Retinal pigment epithelial cell (primary cell): ENCODE measurements at regions not wholly inside any gene's neighbourhood (a gene's known extent, or its start where the extent isn't known, plus 50 kb on each side); places are given as distances from the start of the nearest gene placed in this dataset.

Experiments used
- DNase-seq: peaks from one replicate; pipeline ENCODE4 v3.0.0-alpha.2; 2010; ENCODE audit warnings: low read depth
- H3K4me3 ChIP-seq: 2 replicates; pipeline ENCODE4 v1.5.1; 2011; ENCODE audit warnings: mild to moderate bottlenecking, low read length, control low read depth, moderate library complexity
- TF ChIP-seq, protein P1 (sequence below): conservative IDR thresholded peaks from 2 replicates; pipeline ENCODE4 v1.5.1; 2011; ENCODE audit warnings: low read depth, low read length, control low read depth, inconsistent platforms

DNA sequence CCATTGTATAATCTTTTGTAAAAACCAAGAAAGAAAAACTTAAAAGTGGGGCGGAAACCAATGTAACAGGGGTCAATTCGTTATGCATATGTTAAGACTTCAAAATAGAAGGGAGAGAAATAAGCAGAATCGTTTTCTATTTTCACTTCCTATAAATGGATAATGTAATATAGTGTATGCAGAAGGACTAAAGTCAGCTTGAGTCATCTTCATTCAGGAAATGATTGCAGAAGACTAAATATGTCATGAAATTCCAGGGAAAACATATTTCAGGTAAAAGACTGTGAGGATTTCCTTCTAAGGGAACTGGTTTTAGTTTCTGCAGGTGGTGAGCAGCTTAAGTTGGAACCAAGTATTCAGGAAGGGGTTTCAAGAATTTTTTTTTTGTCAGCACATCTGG is 753.3 kb downstream of the IRX1 start:
- TF ChIP-seq, protein P1, sequence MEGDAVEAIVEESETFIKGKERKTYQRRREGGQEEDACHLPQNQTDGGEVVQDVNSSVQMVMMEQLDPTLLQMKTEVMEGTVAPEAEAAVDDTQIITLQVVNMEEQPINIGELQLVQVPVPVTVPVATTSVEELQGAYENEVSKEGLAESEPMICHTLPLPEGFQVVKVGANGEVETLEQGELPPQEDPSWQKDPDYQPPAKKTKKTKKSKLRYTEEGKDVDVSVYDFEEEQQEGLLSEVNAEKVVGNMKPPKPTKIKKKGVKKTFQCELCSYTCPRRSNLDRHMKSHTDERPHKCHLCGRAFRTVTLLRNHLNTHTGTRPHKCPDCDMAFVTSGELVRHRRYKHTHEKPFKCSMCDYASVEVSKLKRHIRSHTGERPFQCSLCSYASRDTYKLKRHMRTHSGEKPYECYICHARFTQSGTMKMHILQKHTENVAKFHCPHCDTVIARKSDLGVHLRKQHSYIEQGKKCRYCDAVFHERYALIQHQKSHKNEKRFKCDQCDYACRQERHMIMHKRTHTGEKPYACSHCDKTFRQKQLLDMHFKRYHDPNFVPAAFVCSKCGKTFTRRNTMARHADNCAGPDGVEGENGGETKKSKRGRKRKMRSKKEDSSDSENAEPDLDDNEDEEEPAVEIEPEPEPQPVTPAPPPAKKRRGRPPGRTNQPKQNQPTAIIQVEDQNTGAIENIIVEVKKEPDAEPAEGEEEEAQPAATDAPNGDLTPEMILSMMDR, result no peak
- DNase-seq, result no peak
- no peak overlapping the region for H3K4me3 ChIP-seq

DNA sequence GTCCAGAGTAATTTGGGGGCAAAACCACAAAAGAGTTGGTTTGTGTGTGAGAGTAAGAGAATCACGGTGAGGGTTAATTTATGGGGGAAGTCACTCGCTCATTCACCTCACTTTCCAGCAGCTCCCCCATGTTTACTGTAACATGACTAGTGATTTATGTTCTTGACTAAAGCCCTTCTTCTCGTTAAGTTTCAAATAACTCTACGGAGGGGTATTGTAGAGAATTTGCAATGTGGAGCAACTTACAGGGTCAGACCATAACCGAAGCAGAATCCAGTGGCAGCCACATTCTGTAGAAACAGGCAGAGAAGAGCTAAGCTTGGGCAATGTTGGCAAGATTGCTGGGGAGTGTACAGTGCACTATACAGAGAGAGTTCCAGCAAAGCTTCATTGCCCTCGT is 760.6 kb downstream of the IRX1 start:
- TF ChIP-seq, protein P1, result no peak
- no peak for DNase-seq
- no peak overlapping the region for H3K4me3 ChIP-seq

DNA sequence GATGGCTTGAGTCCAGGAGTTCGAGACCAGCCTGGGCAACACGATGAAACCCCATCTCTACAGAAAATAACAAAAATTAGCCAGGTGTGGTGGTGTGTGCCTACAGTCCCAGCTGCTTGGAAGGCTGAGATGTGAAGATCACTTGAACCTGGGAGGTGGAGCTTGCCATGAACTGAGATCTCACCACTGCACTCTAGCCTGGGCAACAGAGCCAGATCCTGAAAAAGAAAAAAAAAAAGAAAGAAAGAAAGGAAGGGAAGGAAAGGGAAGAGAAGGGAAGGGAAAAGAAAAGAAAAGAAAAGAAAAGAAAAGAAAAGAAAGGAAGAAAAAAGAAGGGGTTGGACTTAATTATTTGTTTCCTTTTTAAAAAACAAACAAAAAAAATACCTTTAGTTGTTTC is 764.2 kb downstream of the IRX1 start:
- no peak for DNase-seq
- TF ChIP-seq, protein P1, result no peak
- no peak overlapping the region for H3K4me3 ChIP-seq

- H3K4me3 ChIP-seq, result no peak overlapping the region
- TF ChIP-seq, protein P1, result no peak
- no peak for DNase-seq
These were observed 766.1 kb downstream of the IRX1 start for GRCh38 chr5:4361753-4362152.

DNA sequence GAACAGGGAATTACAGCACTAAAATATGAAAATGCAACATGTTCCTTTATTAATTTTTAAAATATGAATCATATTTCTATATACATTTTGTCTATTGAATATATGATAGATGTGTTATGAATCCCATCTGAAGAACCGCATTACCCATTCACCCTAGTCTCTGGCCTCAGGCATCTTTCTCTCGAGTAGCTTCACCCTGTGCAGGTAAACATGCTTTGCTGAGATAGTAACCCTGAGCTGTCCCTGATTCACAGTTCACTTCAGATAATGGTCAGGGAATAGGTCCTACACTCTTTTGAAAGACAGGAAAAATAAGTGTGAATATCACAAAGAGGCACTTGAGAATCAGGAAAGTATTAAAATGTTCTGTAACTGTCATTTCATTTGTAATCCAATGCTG is 766.8 kb downstream of the IRX1 start:
- H3K4me3 ChIP-seq, result no peak overlapping the region
- TF ChIP-seq, protein P1, result no peak
- DNase-seq, result no peak

GRCh38 chr5:4363045-4363444 is 767.4 kb downstream of the IRX1 start:
- DNase-seq, result no peak
- TF ChIP-seq, protein P1, result no peak
- H3K4me3 ChIP-seq, result no peak overlapping the region

- DNase-seq, result no peak
- H3K4me3 ChIP-seq, result no peak overlapping the region
- TF ChIP-seq, protein P1, result no peak
These were observed 771.0 kb downstream of the IRX1 start for GRCh38 chr5:4366628-4367027.
